ENCODE measurements at regions not wholly inside any gene's neighbourhood (a gene's known extent, or its start where the extent isn't known, plus 50 kb on each side); places are given as distances from the start of the nearest gene placed in this dataset.

GRCh38 chr12:30507576-30507975 lies 188.1 kb downstream of the IPO8 start:
- no peak for DNase-seq (ENCODE audit: low read depth)

GRCh38 chr12:30506411-30506810 lies 189.3 kb downstream of the IPO8 start:
- DNase-seq (ENCODE audit: low read depth), result no peak

- no peak for DNase-seq (ENCODE audit: low read depth)
Observed at GRCh38 chr12:30501718-30502117, 194.0 kb downstream of the IPO8 start.

GRCh38 chr12:30500532-30500931 lies 195.1 kb downstream of the IPO8 start:
- DNase-seq (ENCODE audit: low read depth), result no peak

- no peak for DNase-seq (ENCODE audit: low read depth)
Observed at GRCh38 chr12:30485230-30485890, 210.3 kb downstream of the IPO8 start.

GRCh38 chr12:30484658-30485057 lies 211.0 kb downstream of the IPO8 start:
- no peak for DNase-seq (ENCODE audit: low read depth)

- no peak for DNase-seq (ENCODE audit: low read depth)
Observed at GRCh38 chr12:30482650-30483049, 213.0 kb downstream of the IPO8 start.

- no peak for DNase-seq (ENCODE audit: low read depth)
Observed at GRCh38 chr12:30473274-30473673, 222.4 kb downstream of the IPO8 start.

- no peak for DNase-seq (ENCODE audit: low read depth)
Observed at GRCh38 chr12:30466093-30466585, 229.5 kb downstream of the IPO8 start.

- no peak for DNase-seq (ENCODE audit: low read depth)
Observed at GRCh38 chr12:30463636-30464035, 232.0 kb downstream of the IPO8 start.

- no peak for DNase-seq (ENCODE audit: low read depth)
Observed at GRCh38 chr12:30462249-30462648, 233.4 kb downstream of the IPO8 start.

GRCh38 chr12:30461026-30461615 lies 234.5 kb downstream of the IPO8 start:
- DNase-seq (ENCODE audit: low read depth), result no peak

GRCh38 chr12:30458453-30458852 lies 237.2 kb downstream of the IPO8 start:
- no peak for DNase-seq (ENCODE audit: low read depth)

- peak; percentile 83 for DNase-seq (ENCODE audit: low read depth)
Observed at GRCh38 chr12:30457621-30458289, 237.9 kb downstream of the IPO8 start.

GRCh38 chr12:30450872-30451271 lies 244.8 kb downstream of the IPO8 start:
- DNase-seq (ENCODE audit: low read depth), result no peak

- no peak for DNase-seq (ENCODE audit: low read depth)
Observed at GRCh38 chr12:30450226-30450625, 245.4 kb downstream of the IPO8 start.

GRCh38 chr12:30448038-30448437 lies 247.6 kb downstream of the IPO8 start:
- no peak for DNase-seq (ENCODE audit: low read depth)

- peak; percentile 23 for DNase-seq (ENCODE audit: low read depth)
Observed at GRCh38 chr12:30447061-30447750, 248.5 kb downstream of the IPO8 start.

- DNase-seq (ENCODE audit: low read depth), result no peak
Observed at GRCh38 chr12:30442461-30442860, 253.2 kb downstream of the IPO8 start.

- no peak for DNase-seq (ENCODE audit: low read depth)
Observed at GRCh38 chr12:30440826-30441602, 254.7 kb downstream of the IPO8 start.

GRCh38 chr12:30439201-30439600 lies 256.5 kb downstream of the IPO8 start:
- no peak for DNase-seq (ENCODE audit: low read depth)

- DNase-seq (ENCODE audit: low read depth), result no peak
Observed at GRCh38 chr12:30438601-30439041, 257.0 kb downstream of the IPO8 start.

Data from stromal cell of bone marrow (primary cell).